ENCODE measurements at regions not wholly inside any gene's neighbourhood (a gene's known extent, or its start where the extent isn't known, plus 50 kb on each side); places are given as distances from the start of the nearest gene placed in this dataset.

DNA sequence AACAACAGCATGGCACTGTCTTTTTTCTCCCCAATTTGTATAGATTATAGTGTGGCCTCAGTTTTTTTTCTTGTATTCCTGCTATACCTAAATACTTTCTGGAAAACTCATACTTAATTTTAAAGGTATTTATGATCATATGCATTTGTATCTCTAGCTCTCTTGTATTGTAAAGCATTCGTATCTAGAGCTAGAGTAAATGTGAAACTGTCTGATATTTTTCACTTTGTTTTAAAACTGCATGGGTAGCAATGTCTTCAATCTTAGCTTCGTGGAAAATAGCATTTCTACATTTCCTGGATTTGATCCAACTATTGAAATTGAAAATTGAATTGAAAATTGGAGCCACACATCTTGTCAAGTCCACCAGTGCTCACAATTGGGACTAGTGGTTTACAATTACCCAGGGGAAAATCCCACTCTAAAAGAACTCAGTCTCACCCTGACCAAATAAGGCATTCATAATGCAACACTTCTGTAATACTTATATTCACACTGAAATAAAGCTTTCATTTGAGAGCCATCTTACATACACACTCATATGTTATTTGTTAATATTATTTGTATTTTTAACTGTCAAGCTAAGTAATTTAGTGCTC is 51.3 kb upstream of the KLF6 start:
- Histone ChIP-seq H3K4me2 (ENCODE audit: low read length) (no peak overlapping the region), H3K36me3 (ENCODE audit: control insufficient read depth, low read length) (no peaks in the 10 kb centered on the region), H3K27me3 (ENCODE audit: control insufficient read depth, low read length) (no peaks in the 10 kb centered on the region; the same call in 1 of the 2 replicates), H3K4me3 (ENCODE audit: low read length) (no peak overlapping the region), H3K27ac (ENCODE audit: low read depth, low read length) (no peak overlapping the region), H3K79me2 (ENCODE audit: control insufficient read depth, low read length) (no peaks in the 10 kb centered on the region), H3K4me1 (ENCODE audit: control insufficient read depth, low read length) (peaks cover 7% of the 10 kb centered on the region), H4K20me1 (ENCODE audit: control insufficient read depth, insufficient read depth, low read depth, low read length) (no peaks in the 10 kb centered on the region), H3K9me2 (replicated peaks; ENCODE audit: control insufficient read depth, low read length) (no peaks in the 10 kb centered on the region), H3F3A (ENCODE audit: control insufficient read depth, insufficient read depth) (no peaks in the 10 kb centered on the region), H3K9me3 (ENCODE audit: control insufficient read depth, insufficient read depth, low read length) (no peaks in the 10 kb centered on the region)
- TF ChIP-seq EZH2phosphoT487 (IDR thresholded peaks at IDR 0.05; ENCODE audit: borderline replicate concordance, low read length) (no peak), CTCF (IDR thresholded peaks at IDR 0.05; ENCODE audit: low read depth, low read length, poor library complexity, severe bottlenecking) (no peak)

GRCh38 chr10:3835770-3836169 is 50.8 kb upstream of the KLF6 start:
- Histone ChIP-seq H3K27me3 (ENCODE audit: control insufficient read depth, low read length) (no peaks in the 10 kb centered on the region; the same call in 1 of the 2 replicates), H3K4me3 (ENCODE audit: low read length) (no peak overlapping the region), H3K9me3 (ENCODE audit: control insufficient read depth, insufficient read depth, low read length) (no peaks in the 10 kb centered on the region), H3K9me2 (replicated peaks; ENCODE audit: control insufficient read depth, low read length) (no peaks in the 10 kb centered on the region), H3K4me2 (ENCODE audit: low read length) (0 out of 2 replicates have a peak overlapping the region, but pooled peaks have one; percentile 5), H3K79me2 (ENCODE audit: control insufficient read depth, low read length) (no peaks in the 10 kb centered on the region), H3K4me1 (ENCODE audit: control insufficient read depth, low read length) (peaks cover 7% of the 10 kb centered on the region), H3K27ac (ENCODE audit: low read depth, low read length) (no peak overlapping the region), H3F3A (ENCODE audit: control insufficient read depth, insufficient read depth) (no peaks in the 10 kb centered on the region), H4K20me1 (ENCODE audit: control insufficient read depth, insufficient read depth, low read depth, low read length) (no peaks in the 10 kb centered on the region), H3K36me3 (ENCODE audit: control insufficient read depth, low read length) (no peaks in the 10 kb centered on the region)
- TF ChIP-seq EZH2phosphoT487 (IDR thresholded peaks at IDR 0.05; ENCODE audit: borderline replicate concordance, low read length), result no peak
- TF ChIP-seq CTCF (IDR thresholded peaks at IDR 0.05; ENCODE audit: low read depth, low read length, poor library complexity, severe bottlenecking), result no peak

GRCh38 chr10:3834947-3835346 is 49.9 kb upstream of the KLF6 start:
- no peak overlapping the region for H3K4me2 ChIP-seq (ENCODE audit: low read length)
- no peaks in the 10 kb centered on the region for H3K79me2 ChIP-seq (ENCODE audit: control insufficient read depth, low read length)
- H3K9me2 ChIP-seq (replicated peaks; ENCODE audit: control insufficient read depth, low read length), result no peaks in the 10 kb centered on the region
- no peaks in the 10 kb centered on the region for H4K20me1 ChIP-seq (ENCODE audit: control insufficient read depth, insufficient read depth, low read depth, low read length)
- no peak for TF ChIP-seq CTCF (IDR thresholded peaks at IDR 0.05; ENCODE audit: low read depth, low read length, poor library complexity, severe bottlenecking)
- no peak for TF ChIP-seq EZH2phosphoT487 (IDR thresholded peaks at IDR 0.05; ENCODE audit: borderline replicate concordance, low read length)
- H3K36me3 ChIP-seq (ENCODE audit: control insufficient read depth, low read length), result no peaks in the 10 kb centered on the region
- H3F3A ChIP-seq (ENCODE audit: control insufficient read depth, insufficient read depth), result no peaks in the 10 kb centered on the region
- H3K27ac ChIP-seq (ENCODE audit: low read depth, low read length), result no peak overlapping the region
- no peaks in the 10 kb centered on the region; the same call in 1 of the 2 replicates for H3K27me3 ChIP-seq (ENCODE audit: control insufficient read depth, low read length)
- H3K4me3 ChIP-seq (ENCODE audit: low read length), result no peak overlapping the region
- no peaks in the 10 kb centered on the region for H3K9me3 ChIP-seq (ENCODE audit: control insufficient read depth, insufficient read depth, low read length)
- peaks cover 7% of the 10 kb centered on the region for H3K4me1 ChIP-seq (ENCODE audit: control insufficient read depth, low read length)
